WTC11 (cell line): ENCODE measurements at regions not wholly inside any gene's neighbourhood (a gene's known extent, or its start where the extent isn't known, plus 50 kb on each side); places are given as distances from the start of the nearest gene placed in this dataset.
A peak's percentile ranks its signal among the peaks of the same experiment; 100 is the strongest.

Experiments
- ATAC-seq: fragments of 200-7000 bp; cut with Tn5 transposase; 2 replicates; pipeline ENCODE4 v1.10.0; 2021; ENCODE audit warnings: mild to moderate bottlenecking, moderate library complexity
- CTCF ChIA-PET: fragments of 300-600 bp; sonication (Branson Sonifier 250); formaldehyde crosslinking; loops from one replicate; lab custom pipeline; 2021; ENCODE audit warnings: antibody characterized with exemption; lab: Charles Lee
- POLR2A ChIA-PET: fragments of 350-600 bp; sonication (Branson Sonifier 250); formaldehyde crosslinking; loops from one replicate; lab custom pipeline; 2021; ENCODE audit warnings: antibody characterized with exemption; lab: Charles Lee
- DNase-seq: peaks from one replicate; pipeline ENCODE4 v3.0.0; 2021; ENCODE audit warnings: low spot score
- H3K27ac Mint-ChIP-seq: 2 replicates; pipeline ENCODE4 v1.8.0; 2021; ENCODE audit warnings: mixed read lengths
- H3K27me3 Mint-ChIP-seq: 2 replicates; pipeline ENCODE4 v1.8.0; 2021; ENCODE audit warnings: low read depth, mild to moderate bottlenecking, moderate library complexity, mixed read lengths
- H3K36me3 Mint-ChIP-seq: 2 replicates; pipeline ENCODE4 v1.8.0; 2021; ENCODE audit warnings: mixed read lengths
- H3K4me1 Mint-ChIP-seq: 2 replicates; pipeline ENCODE4 v1.8.0; 2022; ENCODE audit warnings: mixed read lengths
- H3K4me3 Mint-ChIP-seq: 2 replicates; pipeline ENCODE4 v1.8.0; 2021; ENCODE audit warnings: mild to moderate bottlenecking, moderate library complexity, mixed read lengths
- H3K9me3 Mint-ChIP-seq: 2 replicates; pipeline ENCODE4 v1.8.0; 2021; ENCODE audit warnings: mixed read lengths
- ATF6 ChIP-seq: sonication (generic); formaldehyde crosslinking; IDR thresholded peaks from 2 replicates; pipeline ENCODE4 v1.8.1; 2023; ENCODE audit warnings: mild to moderate bottlenecking, missing genetic modification reagents
- CREM ChIP-seq: sonication (generic); formaldehyde crosslinking; IDR thresholded peaks from 2 replicates; pipeline ENCODE4 v1.8.1; 2022; ENCODE audit warnings: mild to moderate bottlenecking, missing genetic modification reagents, moderate library complexity
- CTCF ChIP-seq: fragments of 200-600 bp; IDR thresholded peaks from 2 replicates; pipeline ENCODE4 v1.8.0; 2022; ENCODE audit warnings: antibody characterized with exemption
- ETV6 ChIP-seq: sonication (generic); formaldehyde crosslinking; IDR thresholded peaks from 2 replicates; pipeline ENCODE4 v1.8.1; 2022; ENCODE audit warnings: mild to moderate bottlenecking, missing genetic modification reagents
- FOXK1 ChIP-seq: sonication (generic); formaldehyde crosslinking; IDR thresholded peaks from 2 replicates; pipeline ENCODE4 v1.8.0; 2022; ENCODE audit warnings: mild to moderate bottlenecking, moderate library complexity, missing genetic modification reagents
- GRHL2 ChIP-seq: fragments of 250-450 bp; sonication (Bioruptor Pico); IDR thresholded peaks from 2 replicates; pipeline ENCODE4 v1.8.0; 2022; ENCODE audit warnings: mild to moderate bottlenecking, moderate library complexity; ENCODE audit not compliant: insufficient replicate concordance, severe bottlenecking
- GTF2I ChIP-seq: fragments of 250-450 bp; sonication (Bioruptor Pico); conservative IDR thresholded peaks from 2 replicates; pipeline ENCODE4 v1.4.0; 2021; ENCODE audit warnings: mild to moderate bottlenecking
- MLX ChIP-seq: sonication (generic); formaldehyde crosslinking; IDR thresholded peaks from 2 replicates; pipeline ENCODE4 v1.8.1; 2023; ENCODE audit warnings: mild to moderate bottlenecking, missing genetic modification reagents, moderate library complexity
- OVOL2 ChIP-seq: fragments of 250-450 bp; sonication (Bioruptor Pico); IDR thresholded peaks from 2 replicates; pipeline ENCODE4 v1.9.0; 2021; ENCODE audit warnings: mild to moderate bottlenecking, borderline replicate concordance
- PRRX2 ChIP-seq: fragments of 250-450 bp; sonication (Bioruptor Pico); IDR thresholded peaks from 2 replicates; pipeline ENCODE4 v1.8.0; 2021; ENCODE audit warnings: mild to moderate bottlenecking
- SMAD4 ChIP-seq: sonication (generic); formaldehyde crosslinking; IDR thresholded peaks from 2 replicates; pipeline ENCODE4 v1.8.0; 2022; ENCODE audit warnings: mild to moderate bottlenecking, missing genetic modification reagents
- ZBTB21 ChIP-seq: sonication (generic); formaldehyde crosslinking; IDR thresholded peaks from 2 replicates; pipeline ENCODE4 v1.8.1; 2023; ENCODE audit warnings: mild to moderate bottlenecking, missing genetic modification reagents, borderline replicate concordance
- ZBTB43 ChIP-seq: sonication (generic); formaldehyde crosslinking; IDR thresholded peaks from 2 replicates; pipeline ENCODE4 v1.8.1; 2023; ENCODE audit warnings: mild to moderate bottlenecking, missing genetic modification reagents
- ZNF232 ChIP-seq: sonication (generic); formaldehyde crosslinking; IDR thresholded peaks from 2 replicates; pipeline ENCODE4 v1.8.0; 2022; ENCODE audit warnings: mild to moderate bottlenecking, missing genetic modification reagents
- ZNF263 ChIP-seq: sonication (generic); formaldehyde crosslinking; IDR thresholded peaks from 2 replicates; pipeline ENCODE4 v1.8.1; 2022; ENCODE audit warnings: low read depth, mild to moderate bottlenecking, moderate library complexity, missing genetic modification reagents

- no peak overlapping the region for H3K4me3 Mint-ChIP-seq
- TF ChIP-seq ATF6 (CRISPR knock-in tag): no peak
- no peaks in the 10 kb centered on the region for H3K27me3 Mint-ChIP-seq
- no peak for DNase-seq
- no peak for ATAC-seq
- H3K4me1 Mint-ChIP-seq: peaks cover 7% of the 10 kb centered on the region
- no peaks in the 10 kb centered on the region for H3K9me3 Mint-ChIP-seq
- CTCF ChIA-PET: no interaction called here
- H3K27ac Mint-ChIP-seq: no peak overlapping the region
- H3K36me3 Mint-ChIP-seq: no peaks in the 10 kb centered on the region
- POLR2A ChIA-PET: interaction anchor here (0.6 kb wide), 1 partner anchor 209 kb away, joined by 3 read pairs; no protein-coding TSS in a partner anchor
Measured at GRCh38 chr4:30941641-30942040, 221.5 kb downstream of the PCDH7 start.

GRCh38 chr4:30943356-30943755 is 223.2 kb downstream of the PCDH7 start:
- H3K36me3 Mint-ChIP-seq: no peaks in the 10 kb centered on the region
- no peaks in the 10 kb centered on the region for H3K9me3 Mint-ChIP-seq
- DNase-seq: no peak
- no peaks in the 10 kb centered on the region; the same call in 1 of the 2 replicates for H3K27me3 Mint-ChIP-seq
- POLR2A ChIA-PET: interaction anchor here (0.6 kb wide), 1 partner anchor 237 kb away, joined by 3 read pairs; no protein-coding TSS in a partner anchor
- no peak overlapping the region for H3K4me3 Mint-ChIP-seq
- no peak for ATAC-seq
- peaks cover 7% of the 10 kb centered on the region for H3K4me1 Mint-ChIP-seq
- CTCF ChIA-PET: no interaction called here
- peak overlapping the region; percentile 19; the same call in 1 of the 2 replicates for H3K27ac Mint-ChIP-seq
- TF ChIP-seq MLX (CRISPR knock-in tag): no peak
- no peak for TF ChIP-seq ETV6 (CRISPR knock-in tag)
- TF ChIP-seq GTF2I (CRISPR knock-in tag): no peak
- no peak for TF ChIP-seq SMAD4
- TF ChIP-seq ZBTB43: no peak
- TF ChIP-seq ZBTB21 (CRISPR knock-in tag): no peak
- TF ChIP-seq FOXK1 (CRISPR knock-in tag): no peak
- no peak for TF ChIP-seq CTCF
- TF ChIP-seq OVOL2 (CRISPR knock-in tag): no peak
- no peak for TF ChIP-seq ATF6 (CRISPR knock-in tag)
- TF ChIP-seq PRRX2 (CRISPR knock-in tag): no peak
- TF ChIP-seq, all 79 proteins: peak for 0

- ChIA-PET CTCF (no interaction called here), POLR2A (no interaction called here)
- Mint-ChIP-seq H3K27me3 (no peaks in the 10 kb centered on the region; the same call in 1 of the 2 replicates), H3K27ac (0 out of 2 replicates have a peak overlapping the region, but pooled peaks have one; percentile 13), H3K4me1 (peaks cover 5% of the 10 kb centered on the region; the same call in 1 of the 2 replicates), H3K9me3 (no peaks in the 10 kb centered on the region), H3K36me3 (no peaks in the 10 kb centered on the region), H3K4me3 (no peak overlapping the region)
- DNase-seq: no peak
- ATAC-seq: no peak
- TF ChIP-seq ZNF232 (CRISPR knock-in tag) (no peak), ZNF263 (no peak), CREM (CRISPR knock-in tag) (no peak), GRHL2 (CRISPR knock-in tag) (no peak)
Measured at GRCh38 chr4:30945586-30945985, 225.4 kb downstream of the PCDH7 start.
